Neutrophil (primary cell): ENCODE measurements at regions not wholly inside any gene's neighbourhood (a gene's known extent, or its start where the extent isn't known, plus 50 kb on each side); places are given as distances from the start of the nearest gene placed in this dataset.

Experiments used
- H3K27ac ChIP-seq: fragments of 200-600 bp; sonication (generic); 2 replicates; pipeline ENCODE4 v1.5.1; 2016; ENCODE audit warnings: mild to moderate bottlenecking, moderate library complexity
- H3K27me3 ChIP-seq: fragments of 200-600 bp; sonication (generic); 2 replicates; pipeline ENCODE4 v1.6.0; 2016; ENCODE audit warnings: mild to moderate bottlenecking
- H3K36me3 ChIP-seq: fragments of 200-600 bp; sonication (generic); 2 replicates; pipeline ENCODE4 v1.5.1; 2017
- H3K4me1 ChIP-seq, 2 experiments: fragments of 200-600 bp in 1 of 2; sonication (generic) in 1 of 2; 1 replicate in 1 of 2; 2 replicates in 1 of 2; pipeline versions ENCODE4 v1.5.1 to v1.6.1; 2013 to 2016; ENCODE audit warnings: low read depth in 1 of 2, low read length in 1 of 2, mild to moderate bottlenecking in 1 of 2, moderate library complexity in 1 of 2; ENCODE audit not compliant: control insufficient read depth in 1 of 2, insufficient read depth in 1 of 2
- H3K4me3 ChIP-seq, 2 experiments: fragments of 200-600 bp in 1 of 2; sonication (generic) in 1 of 2; 1 replicate in 1 of 2; 2 replicates in 1 of 2; pipeline ENCODE4 v1.5.1; 2013 to 2016; ENCODE audit warnings: low read depth in 1 of 2, low read length in 1 of 2, mild to moderate bottlenecking in 1 of 2, moderate library complexity in 1 of 2
- H3K9me3 ChIP-seq: fragments of 200-600 bp; sonication (generic); 2 replicates; pipeline ENCODE4 v1.5.1; 2016
- TF ChIP-seq, protein P1 (sequence below): fragments of 200-600 bp; sonication (generic); IDR thresholded peaks from 2 replicates; pipeline ENCODE4 v1.5.1; 2016; ENCODE audit warnings: antibody characterized with exemption

DNA sequence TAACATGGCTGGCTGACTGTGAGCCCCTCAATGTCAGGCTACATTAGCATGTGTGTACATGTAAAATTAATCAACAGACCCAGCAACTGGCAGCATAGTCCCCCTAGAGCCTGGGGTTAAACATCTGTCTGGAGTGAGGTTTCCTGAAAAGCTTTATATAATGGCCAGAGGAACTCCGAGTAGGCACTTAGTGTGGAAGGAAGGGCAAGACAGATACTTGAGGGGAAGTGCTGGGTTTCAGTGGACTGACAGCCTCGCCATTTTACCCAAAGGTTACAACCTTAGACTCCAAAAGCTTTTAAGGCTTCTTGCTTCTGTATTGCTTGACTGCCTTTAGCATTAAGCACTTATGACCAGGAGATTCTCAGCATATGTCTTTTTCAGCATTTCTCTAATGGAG, 430.8 kb downstream of the FLRT2 start:
- no peaks in the 10 kb centered on the region for H3K36me3 ChIP-seq
- H3K27me3 ChIP-seq = no peaks in the 10 kb centered on the region
- H3K4me3 ChIP-seq = no peak overlapping the region
- no peak overlapping the region for H3K27ac ChIP-seq
- no peaks in the 10 kb centered on the region for H3K4me1 ChIP-seq
- TF ChIP-seq, protein P1, sequence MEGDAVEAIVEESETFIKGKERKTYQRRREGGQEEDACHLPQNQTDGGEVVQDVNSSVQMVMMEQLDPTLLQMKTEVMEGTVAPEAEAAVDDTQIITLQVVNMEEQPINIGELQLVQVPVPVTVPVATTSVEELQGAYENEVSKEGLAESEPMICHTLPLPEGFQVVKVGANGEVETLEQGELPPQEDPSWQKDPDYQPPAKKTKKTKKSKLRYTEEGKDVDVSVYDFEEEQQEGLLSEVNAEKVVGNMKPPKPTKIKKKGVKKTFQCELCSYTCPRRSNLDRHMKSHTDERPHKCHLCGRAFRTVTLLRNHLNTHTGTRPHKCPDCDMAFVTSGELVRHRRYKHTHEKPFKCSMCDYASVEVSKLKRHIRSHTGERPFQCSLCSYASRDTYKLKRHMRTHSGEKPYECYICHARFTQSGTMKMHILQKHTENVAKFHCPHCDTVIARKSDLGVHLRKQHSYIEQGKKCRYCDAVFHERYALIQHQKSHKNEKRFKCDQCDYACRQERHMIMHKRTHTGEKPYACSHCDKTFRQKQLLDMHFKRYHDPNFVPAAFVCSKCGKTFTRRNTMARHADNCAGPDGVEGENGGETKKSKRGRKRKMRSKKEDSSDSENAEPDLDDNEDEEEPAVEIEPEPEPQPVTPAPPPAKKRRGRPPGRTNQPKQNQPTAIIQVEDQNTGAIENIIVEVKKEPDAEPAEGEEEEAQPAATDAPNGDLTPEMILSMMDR = no peak
- H3K9me3 ChIP-seq = no peaks in the 10 kb centered on the region

DNA sequence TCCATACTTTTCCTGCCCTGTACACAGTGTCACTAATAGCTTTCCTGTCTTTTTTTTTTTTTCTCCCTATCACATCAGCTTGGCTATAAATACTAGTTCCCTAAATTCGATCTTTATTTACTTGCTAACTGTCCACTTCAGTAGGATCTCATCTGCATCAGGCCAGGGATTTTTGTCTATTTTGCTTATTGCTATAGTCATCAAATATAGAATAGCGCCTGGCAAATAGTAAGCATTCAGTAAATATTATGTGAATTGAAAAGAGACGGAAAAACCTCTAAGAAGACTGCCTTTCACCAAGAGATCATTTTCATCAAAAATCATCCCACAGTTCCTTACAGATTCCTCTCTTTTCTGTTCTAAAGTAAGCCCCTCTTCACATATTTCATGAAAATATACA, 429.1 kb downstream of the FLRT2 start:
- H3K27me3 ChIP-seq = no peaks in the 10 kb centered on the region
- TF ChIP-seq, protein P1 = no peak
- no peak overlapping the region for H3K27ac ChIP-seq
- no peak overlapping the region for H3K4me3 ChIP-seq
- H3K4me1 ChIP-seq = no peaks in the 10 kb centered on the region
- H3K36me3 ChIP-seq = no peaks in the 10 kb centered on the region
- H3K9me3 ChIP-seq = no peaks in the 10 kb centered on the region

DNA sequence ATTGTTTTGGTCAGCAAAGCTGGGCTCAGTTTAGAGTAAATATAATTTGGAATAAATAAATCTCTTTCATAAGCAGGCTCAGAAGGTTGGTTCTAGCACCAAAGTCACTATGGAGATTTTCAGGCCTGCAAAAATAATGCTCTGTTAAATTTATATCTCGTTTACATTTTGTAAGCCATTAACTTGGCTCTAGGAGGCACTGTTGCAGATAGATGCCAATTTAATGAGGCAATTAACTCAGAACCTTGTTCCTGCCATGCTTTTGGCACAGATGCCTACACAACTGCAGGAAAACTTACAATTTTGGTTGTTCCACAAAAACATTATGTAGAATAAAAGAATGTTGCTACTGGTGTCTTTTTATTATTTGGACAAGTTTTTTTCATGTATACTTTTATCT, 428.1 kb downstream of the FLRT2 start:
- TF ChIP-seq, protein P1 = no peak
- H3K9me3 ChIP-seq = no peaks in the 10 kb centered on the region
- no peak overlapping the region for H3K4me3 ChIP-seq
- no peak overlapping the region for H3K27ac ChIP-seq
- no peaks in the 10 kb centered on the region for H3K36me3 ChIP-seq
- no peaks in the 10 kb centered on the region for H3K27me3 ChIP-seq
- H3K4me1 ChIP-seq = no peaks in the 10 kb centered on the region

DNA sequence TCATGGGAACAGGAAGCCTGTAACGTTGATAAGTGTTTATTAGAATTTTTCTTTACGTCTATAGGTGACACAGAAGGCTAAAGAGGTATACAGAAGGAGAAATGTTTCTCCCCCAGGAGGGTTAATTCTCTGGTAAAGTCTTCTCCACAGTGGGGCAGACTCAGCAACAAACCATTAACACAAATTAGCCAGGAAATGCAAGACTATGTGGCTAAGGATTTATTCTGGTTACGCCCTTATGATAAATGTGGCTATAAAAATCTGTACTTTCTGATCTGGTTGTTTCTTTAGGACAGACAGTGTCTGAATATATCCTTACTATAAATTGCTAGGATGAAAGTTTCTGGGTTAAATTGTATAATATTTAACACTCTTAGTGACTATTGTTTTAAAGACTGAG, 423.3 kb downstream of the FLRT2 start:
- Histone ChIP-seq H3K9me3 (no peaks in the 10 kb centered on the region), H3K27ac (no peak overlapping the region), H3K36me3 (no peaks in the 10 kb centered on the region), H3K4me1 (peaks cover 5 to 8% of the 10 kb centered on the region in 2 experiments), H3K27me3 (no peaks in the 10 kb centered on the region), H3K4me3 (no peak overlapping the region)
- TF ChIP-seq, protein P1 = no peak

DNA sequence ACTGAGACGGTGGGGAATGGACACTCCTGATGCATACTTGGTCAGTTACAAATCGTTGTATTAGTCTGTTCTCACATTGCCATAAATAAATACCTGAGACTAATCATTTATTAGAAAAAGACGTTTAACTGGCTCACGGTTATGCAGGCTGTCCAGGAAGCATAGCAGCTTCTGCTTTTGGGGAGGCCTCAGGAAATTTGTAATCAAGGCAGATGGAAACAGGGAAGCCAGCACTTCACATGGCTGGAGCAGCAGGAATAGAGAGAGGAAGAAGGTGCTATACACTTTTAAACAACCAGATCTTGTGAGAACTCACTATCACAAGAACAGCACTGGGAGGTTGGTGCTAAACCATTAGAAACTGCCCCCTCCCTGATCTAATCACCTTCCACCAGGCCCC, 418.2 kb downstream of the FLRT2 start:
- TF ChIP-seq, protein P1 = no peak
- H3K27ac ChIP-seq = peak overlapping the region; percentile 74
- H3K36me3 ChIP-seq = no peaks in the 10 kb centered on the region
- H3K9me3 ChIP-seq = no peaks in the 10 kb centered on the region
- H3K27me3 ChIP-seq = no peaks in the 10 kb centered on the region
- H3K4me1 ChIP-seq = peaks cover 23 to 33% of the 10 kb centered on the region in 2 experiments
- H3K4me3 ChIP-seq = no peak overlapping the region
